ENCODE measurements at regions not wholly inside any gene's neighbourhood (a gene's known extent, or its start where the extent isn't known, plus 50 kb on each side); places are given as distances from the start of the nearest gene placed in this dataset.

- TF ChIP-seq, protein P1, sequence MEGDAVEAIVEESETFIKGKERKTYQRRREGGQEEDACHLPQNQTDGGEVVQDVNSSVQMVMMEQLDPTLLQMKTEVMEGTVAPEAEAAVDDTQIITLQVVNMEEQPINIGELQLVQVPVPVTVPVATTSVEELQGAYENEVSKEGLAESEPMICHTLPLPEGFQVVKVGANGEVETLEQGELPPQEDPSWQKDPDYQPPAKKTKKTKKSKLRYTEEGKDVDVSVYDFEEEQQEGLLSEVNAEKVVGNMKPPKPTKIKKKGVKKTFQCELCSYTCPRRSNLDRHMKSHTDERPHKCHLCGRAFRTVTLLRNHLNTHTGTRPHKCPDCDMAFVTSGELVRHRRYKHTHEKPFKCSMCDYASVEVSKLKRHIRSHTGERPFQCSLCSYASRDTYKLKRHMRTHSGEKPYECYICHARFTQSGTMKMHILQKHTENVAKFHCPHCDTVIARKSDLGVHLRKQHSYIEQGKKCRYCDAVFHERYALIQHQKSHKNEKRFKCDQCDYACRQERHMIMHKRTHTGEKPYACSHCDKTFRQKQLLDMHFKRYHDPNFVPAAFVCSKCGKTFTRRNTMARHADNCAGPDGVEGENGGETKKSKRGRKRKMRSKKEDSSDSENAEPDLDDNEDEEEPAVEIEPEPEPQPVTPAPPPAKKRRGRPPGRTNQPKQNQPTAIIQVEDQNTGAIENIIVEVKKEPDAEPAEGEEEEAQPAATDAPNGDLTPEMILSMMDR (IDR thresholded peaks at IDR 0.05), result no peak
- TF ChIP-seq POLR2A (IDR thresholded peaks at IDR 0.05), result no peak
Measured at GRCh38 chr6:4270776-4271175, 135.4 kb upstream of the ECI2 start.
